ENCODE measurements at regions not wholly inside any gene's neighbourhood (a gene's known extent, or its start where the extent isn't known, plus 50 kb on each side); places are given as distances from the start of the nearest gene placed in this dataset.

DNA sequence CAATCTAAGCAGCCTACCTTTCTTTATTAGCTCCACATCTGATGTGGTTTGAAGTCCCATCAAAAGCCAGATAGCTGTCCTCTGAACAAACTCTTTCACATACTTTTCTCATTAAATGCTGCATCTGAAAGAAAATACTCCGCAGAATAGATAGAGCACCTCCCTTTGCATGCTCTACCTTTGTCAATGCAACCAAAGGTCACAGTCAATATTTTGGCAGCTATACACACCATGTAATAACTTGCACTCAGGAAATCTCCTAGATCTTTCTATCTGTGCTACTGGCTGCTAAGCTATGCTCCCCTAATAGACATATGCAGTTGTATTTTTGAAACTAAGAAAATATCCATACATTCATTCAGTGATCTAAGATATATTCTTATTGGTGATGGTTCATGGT is 204.8 kb upstream of the ARRDC4 start:
- TF ChIP-seq EZH2 (IDR thresholded peaks at IDR 0.05; ENCODE audit: insufficient read depth, poor library complexity, severe bottlenecking) (no peak), EZH2phosphoT487 (IDR thresholded peaks at IDR 0.05; ENCODE audit: insufficient read depth, low read depth) (no peak)
- Histone ChIP-seq H3K9ac (no peak overlapping the region), H3F3A (ENCODE audit: insufficient read depth) (no peaks in the 10 kb centered on the region), H3K79me2 (ENCODE audit: insufficient read depth) (no peaks in the 10 kb centered on the region), H3K4me1 (ENCODE audit: insufficient read depth) (no peaks in the 10 kb centered on the region), H3K27me3 (replicated peaks; ENCODE audit: insufficient read depth) (peaks cover 5% of the 10 kb centered on the region; the same call in 1 of the 2 replicates), H3K36me3 (ENCODE audit: low read depth) (no peaks in the 10 kb centered on the region), H2AFZ (no peak overlapping the region), H3K4me2 (ENCODE audit: unreplicated experiment) (no peak overlapping the region), H3K9me3 (ENCODE audit: low read depth) (no peaks in the 10 kb centered on the region), H4K20me1 (ENCODE audit: insufficient read depth) (no peaks in the 10 kb centered on the region), H3K9me2 (ENCODE audit: insufficient read depth) (no peaks in the 10 kb centered on the region), H3K4me3 (no peak overlapping the region), H3K27ac (no peak overlapping the region)
- no peak for DNase-seq
- 6% methylated on average over 1 of the region's 1 CpG for WGBS, 2 experiments (ENCODE audit: low coverage in 1 of 2, low lambda C conversion rate in 2 of 2, missing lambda C conversion rate in 2 of 2)
- in situ Hi-C loops (cut with MboI): no loop called here

DNA sequence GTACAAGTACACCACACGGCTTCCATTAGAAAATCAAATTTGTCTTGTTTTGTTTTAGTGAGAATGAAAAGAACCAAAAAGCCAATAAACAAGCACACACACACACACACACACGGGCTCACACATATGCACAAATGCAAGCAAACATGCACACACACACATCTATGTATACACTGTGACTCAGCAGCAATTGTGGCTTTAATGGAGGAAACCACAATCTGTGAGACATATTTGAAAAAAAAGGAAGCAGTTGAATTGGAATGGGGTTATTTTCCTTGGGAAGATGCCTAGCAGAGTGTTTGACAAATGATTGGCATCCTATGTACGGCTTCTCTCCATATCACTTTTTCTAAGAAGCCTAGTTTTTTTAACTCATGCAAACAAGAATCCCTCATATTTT is 201.1 kb upstream of the ARRDC4 start:
- WGBS, 2 experiments (ENCODE audit: low coverage in 1 of 2, low lambda C conversion rate in 2 of 2, missing lambda C conversion rate in 2 of 2): 2 to 7% methylated on average over 3 of the region's 3 CpGs
- DNase-seq: peak; percentile 44
- in situ Hi-C loops (cut with MboI): no loop called here

DNA sequence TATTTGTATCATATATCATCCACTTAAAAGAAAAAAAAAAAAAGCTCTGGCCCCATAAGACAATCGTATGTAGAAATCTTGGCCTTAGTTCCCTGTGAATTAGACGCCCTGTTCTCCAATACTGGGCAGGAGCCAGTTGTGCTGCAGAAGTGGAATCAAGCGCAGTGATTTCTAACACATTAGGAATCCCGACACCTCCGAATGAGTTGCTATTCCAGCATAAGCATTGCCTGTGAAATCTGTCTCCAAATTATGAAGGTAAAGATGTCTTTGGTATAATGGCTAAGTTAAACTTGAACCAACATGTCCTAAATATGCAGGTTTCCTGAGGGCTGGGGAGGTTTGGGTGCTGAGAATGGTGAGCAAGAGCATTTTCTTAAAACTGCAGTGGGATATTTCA is 199.4 kb upstream of the ARRDC4 start:
- in situ Hi-C loops (cut with MboI): no loop called here

More for the DNA sequence above, 201.1 kb upstream of the ARRDC4 start:
- Histone ChIP-seq H3K4me2 (ENCODE audit: unreplicated experiment) (no peak overlapping the region), H4K20me1 (ENCODE audit: insufficient read depth) (no peaks in the 10 kb centered on the region), H3K79me2 (ENCODE audit: insufficient read depth) (no peaks in the 10 kb centered on the region), H3K4me3 (no peak overlapping the region), H3K9ac (no peak overlapping the region), H3K27me3 (replicated peaks; ENCODE audit: insufficient read depth) (peaks cover 5% of the 10 kb centered on the region; the same call in 1 of the 2 replicates), H2AFZ (no peak overlapping the region), H3K9me2 (ENCODE audit: insufficient read depth) (no peaks in the 10 kb centered on the region), H3K4me1 (ENCODE audit: insufficient read depth) (no peaks in the 10 kb centered on the region), H3K27ac (no peak overlapping the region), H3F3A (ENCODE audit: insufficient read depth) (no peaks in the 10 kb centered on the region), H3K36me3 (ENCODE audit: low read depth) (no peaks in the 10 kb centered on the region), H3K9me3 (ENCODE audit: low read depth) (no peaks in the 10 kb centered on the region)
- TF ChIP-seq EZH2 (IDR thresholded peaks at IDR 0.05; ENCODE audit: insufficient read depth, poor library complexity, severe bottlenecking): no peak
- no peak for TF ChIP-seq EZH2phosphoT487 (IDR thresholded peaks at IDR 0.05; ENCODE audit: insufficient read depth, low read depth)

DNA sequence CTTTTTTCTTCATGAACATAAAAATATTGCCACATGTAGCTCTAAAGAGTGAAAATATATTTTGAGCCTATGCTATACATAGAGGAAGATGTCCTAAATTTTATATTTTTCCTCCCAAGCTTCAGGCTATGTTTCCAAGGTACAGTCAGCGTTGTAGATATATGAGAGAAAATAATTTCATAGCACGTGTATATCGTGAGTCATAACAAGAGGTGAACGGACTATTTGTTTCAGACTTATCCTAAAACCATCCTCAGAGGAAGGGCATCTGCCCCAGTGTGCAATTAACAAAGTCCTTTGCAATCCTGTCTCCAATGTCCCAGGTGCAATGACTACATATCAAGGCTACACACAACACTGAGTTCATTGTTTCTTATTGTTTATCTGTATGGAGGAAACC is 177.3 kb upstream of the ARRDC4 start:
- H3K4me1 ChIP-seq (ENCODE audit: insufficient read depth): no peaks in the 10 kb centered on the region
- TF ChIP-seq EZH2 (IDR thresholded peaks at IDR 0.05; ENCODE audit: insufficient read depth, poor library complexity, severe bottlenecking): no peak
- no peak for TF ChIP-seq EZH2phosphoT487 (IDR thresholded peaks at IDR 0.05; ENCODE audit: insufficient read depth, low read depth)
- no peak overlapping the region for H3K4me2 ChIP-seq (ENCODE audit: unreplicated experiment)
- no peaks in the 10 kb centered on the region for H3K79me2 ChIP-seq (ENCODE audit: insufficient read depth)
- DNase-seq: no peak
- H3K27ac ChIP-seq: no peak overlapping the region
- no peak overlapping the region for H2AFZ ChIP-seq
- WGBS, 2 experiments (ENCODE audit: low coverage in 1 of 2, low lambda C conversion rate in 2 of 2, missing lambda C conversion rate in 2 of 2): 18 to 43% methylated on average over 4 of the region's 4 CpGs
- no peaks in the 10 kb centered on the region for H3K36me3 ChIP-seq (ENCODE audit: low read depth)
- H3F3A ChIP-seq (ENCODE audit: insufficient read depth): no peaks in the 10 kb centered on the region
- in situ Hi-C loops (cut with MboI): no loop called here
- no peaks in the 10 kb centered on the region for H4K20me1 ChIP-seq (ENCODE audit: insufficient read depth)
- H3K27me3 ChIP-seq (replicated peaks; ENCODE audit: insufficient read depth): no peaks in the 10 kb centered on the region
- H3K9ac ChIP-seq: no peak overlapping the region
- no peak overlapping the region for H3K4me3 ChIP-seq
- no peaks in the 10 kb centered on the region for H3K9me2 ChIP-seq (ENCODE audit: insufficient read depth)
- no peaks in the 10 kb centered on the region for H3K9me3 ChIP-seq (ENCODE audit: low read depth)

More for the DNA sequence above, 199.4 kb upstream of the ARRDC4 start:
- H4K20me1 ChIP-seq (ENCODE audit: insufficient read depth): no peaks in the 10 kb centered on the region
- WGBS, 2 experiments (ENCODE audit: low coverage in 1 of 2, low lambda C conversion rate in 2 of 2, missing lambda C conversion rate in 2 of 2): 11 to 15% methylated on average over 5 of the region's 5 CpGs
- H3K4me3 ChIP-seq: no peak overlapping the region
- H3F3A ChIP-seq (ENCODE audit: insufficient read depth): no peaks in the 10 kb centered on the region
- no peaks in the 10 kb centered on the region for H3K79me2 ChIP-seq (ENCODE audit: insufficient read depth)
- H3K36me3 ChIP-seq (ENCODE audit: low read depth): no peaks in the 10 kb centered on the region
- DNase-seq: no peak
- H3K4me1 ChIP-seq (ENCODE audit: insufficient read depth): no peaks in the 10 kb centered on the region
- H3K27ac ChIP-seq: no peak overlapping the region
- TF ChIP-seq EZH2 (IDR thresholded peaks at IDR 0.05; ENCODE audit: insufficient read depth, poor library complexity, severe bottlenecking) (no peak), EZH2phosphoT487 (IDR thresholded peaks at IDR 0.05; ENCODE audit: insufficient read depth, low read depth) (no peak)
- H3K9me3 ChIP-seq (ENCODE audit: low read depth): no peaks in the 10 kb centered on the region
- no peak overlapping the region for H2AFZ ChIP-seq
- H3K4me2 ChIP-seq (ENCODE audit: unreplicated experiment): no peak overlapping the region
- H3K9ac ChIP-seq: no peak overlapping the region
- H3K27me3 ChIP-seq (replicated peaks; ENCODE audit: insufficient read depth): peaks cover 5% of the 10 kb centered on the region; the same call in 1 of the 2 replicates
- H3K9me2 ChIP-seq (ENCODE audit: insufficient read depth): no peaks in the 10 kb centered on the region

DNA sequence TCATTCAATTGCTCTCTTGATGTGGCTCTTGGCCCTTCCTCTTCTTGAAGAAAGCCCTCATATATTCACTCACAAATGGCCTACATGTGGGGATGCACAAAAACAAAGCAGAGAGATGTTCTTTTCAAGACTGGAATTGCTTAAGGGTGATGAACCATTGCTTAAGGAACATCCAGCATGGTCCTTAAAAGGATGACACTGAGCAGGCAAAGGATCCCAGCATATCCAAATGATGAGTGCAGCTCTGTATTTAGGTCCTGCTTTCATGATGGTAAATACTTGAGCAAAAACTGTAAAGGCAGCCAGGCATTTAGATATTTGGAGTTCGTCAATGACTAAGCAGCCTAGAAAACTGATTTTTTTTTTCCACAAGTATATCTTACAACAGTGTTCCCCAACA is 173.8 kb upstream of the ARRDC4 start:
- no peaks in the 10 kb centered on the region for H4K20me1 ChIP-seq (ENCODE audit: insufficient read depth)
- no peak overlapping the region for H3K4me2 ChIP-seq (ENCODE audit: unreplicated experiment)
- H3K27me3 ChIP-seq (replicated peaks; ENCODE audit: insufficient read depth): no peaks in the 10 kb centered on the region
- no peaks in the 10 kb centered on the region for H3F3A ChIP-seq (ENCODE audit: insufficient read depth)
- H3K27ac ChIP-seq: no peak overlapping the region
- no peak overlapping the region for H3K4me3 ChIP-seq
- WGBS, 2 experiments (ENCODE audit: low coverage in 1 of 2, low lambda C conversion rate in 2 of 2, missing lambda C conversion rate in 2 of 2): 5% methylated on average over 1 of the region's 1 CpG
- no peak overlapping the region for H3K9ac ChIP-seq
- H3K9me2 ChIP-seq (ENCODE audit: insufficient read depth): no peaks in the 10 kb centered on the region
- no peak overlapping the region for H2AFZ ChIP-seq
- no peaks in the 10 kb centered on the region for H3K79me2 ChIP-seq (ENCODE audit: insufficient read depth)
- no peaks in the 10 kb centered on the region for H3K9me3 ChIP-seq (ENCODE audit: low read depth)
- TF ChIP-seq EZH2 (IDR thresholded peaks at IDR 0.05; ENCODE audit: insufficient read depth, poor library complexity, severe bottlenecking): no peak
- TF ChIP-seq EZH2phosphoT487 (IDR thresholded peaks at IDR 0.05; ENCODE audit: insufficient read depth, low read depth): no peak
- no peaks in the 10 kb centered on the region for H3K36me3 ChIP-seq (ENCODE audit: low read depth)
- DNase-seq: no peak
- in situ Hi-C loops (cut with MboI): no loop called here
- H3K4me1 ChIP-seq (ENCODE audit: insufficient read depth): no peaks in the 10 kb centered on the region

Data from GM23248 (cell line).